Smooth muscle cell (in vitro differentiated cells): ENCODE measurements at regions not wholly inside any gene's neighbourhood (a gene's known extent, or its start where the extent isn't known, plus 50 kb on each side); places are given as distances from the start of the nearest gene placed in this dataset.
A peak's percentile ranks its signal among the peaks of the same experiment; 100 is the strongest.

Source experiments
- DNase-seq: peaks from one replicate; lab custom pipeline; 2025; ENCODE audit not compliant: unreplicated experiment; lab: John Stamatoyannopoulos, UW
- H2AFZ ChIP-seq: fragments of 200-600 bp; sonication (generic); 2 replicates; pipeline ENCODE4 v1.6.0; 2016; ENCODE audit warnings: antibody characterized with exemption, low read depth, mild to moderate bottlenecking
- H3F3A ChIP-seq: fragments of 200-600 bp; sonication (generic); 2 replicates; pipeline ENCODE4 v1.6.0; 2017; ENCODE audit warnings: antibody characterized with exemption, low read depth
- H3K27ac ChIP-seq: fragments of 200-600 bp; sonication (generic); 2 replicates; pipeline ENCODE4 v1.5.1; 2016; ENCODE audit warnings: low read depth, mild to moderate bottlenecking
- H3K27me3 ChIP-seq: fragments of 200-600 bp; sonication (generic); 2 replicates; pipeline ENCODE4 v1.6.1; 2016; ENCODE audit warnings: low read depth, mild to moderate bottlenecking
- H3K36me3 ChIP-seq: fragments of 200-600 bp; sonication (generic); 2 replicates; pipeline ENCODE4 v1.5.1; 2016; ENCODE audit warnings: low read depth
- H3K4me1 ChIP-seq: fragments of 200-600 bp; sonication (generic); 2 replicates; pipeline ENCODE4 v1.5.1; 2016; ENCODE audit warnings: low read depth
- H3K4me2 ChIP-seq: fragments of 200-600 bp; sonication (generic); 2 replicates; pipeline ENCODE4 v1.6.0; 2016; ENCODE audit warnings: mild to moderate bottlenecking
- H3K4me3 ChIP-seq: fragments of 200-600 bp; sonication (generic); 2 replicates; pipeline ENCODE4 v1.5.1; 2016; ENCODE audit warnings: mild to moderate bottlenecking
- H3K79me2 ChIP-seq: fragments of 200-600 bp; sonication (generic); 2 replicates; pipeline ENCODE4 v1.6.0; 2016; ENCODE audit warnings: low read depth, mild to moderate bottlenecking
- H3K9ac ChIP-seq: fragments of 200-600 bp; sonication (generic); 2 replicates; pipeline ENCODE4 v1.6.0; 2016; ENCODE audit warnings: low read depth
- H3K9me3 ChIP-seq: fragments of 200-600 bp; sonication (generic); replicated peaks from 2 replicates; pipeline ENCODE4 v1.5.1; 2016; ENCODE audit warnings: low read depth
- H4K20me1 ChIP-seq: fragments of 200-600 bp; sonication (generic); 2 replicates; pipeline ENCODE4 v1.6.0; 2016; ENCODE audit warnings: low read depth
- CTCF ChIP-seq: fragments of 200-600 bp; sonication (generic); IDR thresholded peaks from 2 replicates; pipeline ENCODE4 v1.5.1; 2017; ENCODE audit warnings: borderline replicate concordance, mild to moderate bottlenecking, antibody characterized with exemption; ENCODE audit not compliant: insufficient read depth, poor library complexity, severe bottlenecking
- WGBS: methylation state at CpG from one replicate; pipeline ENCODE4 v1.1.7; 2016; ENCODE audit warnings: low lambda C conversion rate; 5-methylcytosine and 5-hydroxymethylcytosine counted together

- no peak overlapping the region for H3K9ac ChIP-seq
- no peaks in the 10 kb centered on the region for H4K20me1 ChIP-seq
- no peaks in the 10 kb centered on the region for H3F3A ChIP-seq
- H3K36me3 ChIP-seq = no peaks in the 10 kb centered on the region
- no peak overlapping the region for H3K4me3 ChIP-seq
- 95% methylated on average over 1 of the region's 1 CpG for WGBS
- peaks cover 32% of the 10 kb centered on the region for H3K27me3 ChIP-seq
- H2AFZ ChIP-seq = no peak overlapping the region
- H3K9me3 ChIP-seq = no peaks in the 10 kb centered on the region
- no peak for TF ChIP-seq CTCF
- H3K4me2 ChIP-seq = no peak overlapping the region
- no peaks in the 10 kb centered on the region for H3K4me1 ChIP-seq
- H3K79me2 ChIP-seq = no peaks in the 10 kb centered on the region
- H3K27ac ChIP-seq = no peak overlapping the region
- no peak for DNase-seq
These were observed 340.2 kb upstream of the CHD6 start for GRCh38 chr20:41958391-41958790.

- Histone ChIP-seq H3K4me3 (no peak overlapping the region), H3K9ac (no peak overlapping the region), H3K79me2 (no peaks in the 10 kb centered on the region), H3K36me3 (no peaks in the 10 kb centered on the region), H3K4me2 (no peak overlapping the region), H3K27ac (no peak overlapping the region), H3K4me1 (no peaks in the 10 kb centered on the region), H2AFZ (no peak overlapping the region), H3K9me3 (no peaks in the 10 kb centered on the region), H3K27me3 (peaks cover 26% of the 10 kb centered on the region), H4K20me1 (no peaks in the 10 kb centered on the region), H3F3A (no peaks in the 10 kb centered on the region)
- no peak for DNase-seq
- 36% methylated on average over 6 of the region's 6 CpGs for WGBS
- peak; percentile 58 for TF ChIP-seq CTCF
These were observed 338.3 kb upstream of the CHD6 start for GRCh38 chr20:41956338-41957074.

GRCh38 chr20:41952166-41952565 is 334.0 kb upstream of the CHD6 start:
- Histone ChIP-seq H3K36me3 (no peaks in the 10 kb centered on the region), H3F3A (no peaks in the 10 kb centered on the region), H4K20me1 (no peaks in the 10 kb centered on the region), H3K4me1 (no peaks in the 10 kb centered on the region), H3K79me2 (no peaks in the 10 kb centered on the region), H3K4me3 (no peak overlapping the region), H3K9ac (no peak overlapping the region), H3K4me2 (no peak overlapping the region), H3K27me3 (peaks cover 18% of the 10 kb centered on the region), H3K9me3 (no peaks in the 10 kb centered on the region), H3K27ac (no peak overlapping the region), H2AFZ (no peak overlapping the region)
- no peak for TF ChIP-seq CTCF
- no peak for DNase-seq
- WGBS = 85% methylated on average over 5 of the region's 5 CpGs

- H3K79me2 ChIP-seq = no peaks in the 10 kb centered on the region
- no peak overlapping the region for H3K27ac ChIP-seq
- WGBS = 85% methylated on average over 2 of the region's 2 CpGs
- H3K9ac ChIP-seq = no peak overlapping the region
- no peaks in the 10 kb centered on the region for H4K20me1 ChIP-seq
- H3K4me2 ChIP-seq = no peak overlapping the region
- no peaks in the 10 kb centered on the region for H3F3A ChIP-seq
- no peak for DNase-seq
- no peak overlapping the region for H3K4me3 ChIP-seq
- no peak overlapping the region for H2AFZ ChIP-seq
- no peak for TF ChIP-seq CTCF
- H3K27me3 ChIP-seq = peaks cover 20% of the 10 kb centered on the region
- no peaks in the 10 kb centered on the region for H3K36me3 ChIP-seq
- no peaks in the 10 kb centered on the region for H3K4me1 ChIP-seq
- no peaks in the 10 kb centered on the region for H3K9me3 ChIP-seq
These were observed 333.4 kb upstream of the CHD6 start for GRCh38 chr20:41951615-41952014.
